Left renal pelvis (tissue), 4 donors: ENCODE measurements at regions not wholly inside any gene's neighbourhood (a gene's known extent, or its start where the extent isn't known, plus 50 kb on each side); places are given as distances from the start of the nearest gene placed in this dataset.
"Not testable (repeated sequence)": the region's sequence is repeated elsewhere in the genome, so short reads cannot be mapped to it uniquely, and the experiment has no call there.

Experiments used
- DNase-seq, 4 donors: peaks; one replicate each; pipeline ENCODE4 v3.0.0-alpha.2; 2013; ENCODE audit warnings: low read depth in 4 of 4, low spot score in 3 of 4

- not testable (repeated sequence) for DNase-seq
Measured at GRCh38 chr6:86872810-86873209, 64.5 kb upstream of the HTR1E start.

- no peak for DNase-seq
Measured at GRCh38 chr6:86871681-86872080, 65.6 kb upstream of the HTR1E start.

- DNase-seq = no peak
Measured at GRCh38 chr6:86869500-86869899, 67.8 kb upstream of the HTR1E start.

- no peak for DNase-seq
Measured at GRCh38 chr6:86859513-86859912, 77.8 kb upstream of the HTR1E start.

- no peak for DNase-seq
Measured at GRCh38 chr6:86858970-86859369, 78.4 kb upstream of the HTR1E start.

GRCh38 chr6:86857783-86858182 is 79.5 kb upstream of the HTR1E start:
- DNase-seq = no peak

GRCh38 chr6:86856937-86857563 is 80.3 kb upstream of the HTR1E start:
- no peak for DNase-seq

GRCh38 chr6:86856379-86856778 is 80.9 kb upstream of the HTR1E start:
- no peak for DNase-seq

GRCh38 chr6:86848986-86849385 is 88.3 kb upstream of the HTR1E start:
- peak in 3 of 4 donors; percentile 24 to 48 (median 33) for DNase-seq

GRCh38 chr6:86832686-86833085 is 104.6 kb upstream of the HTR1E start:
- no peak for DNase-seq

GRCh38 chr6:86825436-86825835 is 111.9 kb upstream of the HTR1E start:
- no peak for DNase-seq

GRCh38 chr6:86822747-86823146 is 114.6 kb upstream of the HTR1E start:
- DNase-seq = no peak

- DNase-seq = no peak
Measured at GRCh38 chr6:86820750-86821149, 116.6 kb upstream of the HTR1E start.

- DNase-seq = no peak
Measured at GRCh38 chr6:86793649-86794048, 143.7 kb upstream of the HTR1E start.

GRCh38 chr6:86791476-86791875 is 145.9 kb upstream of the HTR1E start:
- no peak for DNase-seq

- no peak for DNase-seq
Measured at GRCh38 chr6:86789779-86790411, 147.4 kb upstream of the HTR1E start.

GRCh38 chr6:86782328-86782727 is 155.0 kb upstream of the HTR1E start:
- DNase-seq = no peak

- no peak for DNase-seq
Measured at GRCh38 chr6:86780923-86781322, 156.4 kb upstream of the HTR1E start.

GRCh38 chr6:86775893-86776292 is 161.4 kb upstream of the HTR1E start:
- no peak for DNase-seq

- no peak for DNase-seq
Measured at GRCh38 chr6:86765211-86765610, 172.1 kb upstream of the HTR1E start.

- not testable (repeated sequence) for DNase-seq
Measured at GRCh38 chr6:86759953-86760352, 177.4 kb upstream of the HTR1E start.

- DNase-seq = no peak
Measured at GRCh38 chr6:86756640-86757229, 180.6 kb upstream of the HTR1E start.
